Pancreas (tissue), 10 donors: ENCODE measurements at regions not wholly inside any gene's neighbourhood (a gene's known extent, or its start where the extent isn't known, plus 50 kb on each side); places are given as distances from the start of the nearest gene placed in this dataset.

Experiments used
- ATAC-seq, 4 donors: fragments of 200-7000 bp; cut with Tn5 transposase; one replicate each; pipeline versions ENCODE4 v1.8.0 to v1.9.1; 2020; ENCODE audit warnings: mild to moderate bottlenecking in 4 of 4, moderate library complexity in 4 of 4
- DNase-seq, 6 donors: peaks; one replicate each; pipeline ENCODE4 v3.0.0-alpha.2; 2020
- FAIRE-seq: peaks from 2 replicates; lab custom pipeline; 2012; peaks lifted over from hg19 to GRCh38; lab: Jason Lieb, UNC
- H3K27ac ChIP-seq, 4 donors: fragments of 200-600 bp; sonication (generic); 1 replicate in 3 of 4; 2 replicates in 1 of 4; pipeline versions ENCODE4 v1.5.0 to v1.8.0; 2020
- H3K27me3 ChIP-seq, 4 donors: fragments of 200-600 bp; one replicate each; pipeline ENCODE4 v1.8.0; 2021
- H3K36me3 ChIP-seq, 3 donors: fragments of 200-600 bp; sonication (generic) in 1 of 3; one replicate each; pipeline versions ENCODE4 v1.5.0 to v1.8.0; 2020 to 2021
- H3K4me1 ChIP-seq, 3 donors: fragments of 200-600 bp; one replicate each; pipeline ENCODE4 v1.8.0; 2021
- H3K4me3 ChIP-seq, 4 donors: fragments of 200-600 bp; sonication (generic) in 2 of 4; one replicate each; pipeline versions ENCODE4 v1.5.0 to v1.8.0; 2020 to 2021
- H3K9me3 ChIP-seq, 4 donors: fragments of 200-600 bp; one replicate each; pipeline ENCODE4 v1.8.0; 2021
- CTCF ChIP-seq, 4 donors: fragments of 200-600 bp; sonication (generic) in 3 of 4; IDR thresholded peaks; one replicate each; pipeline versions ENCODE4 v1.5.0 to v1.8.0; 2021; ENCODE audit warnings: antibody characterized with exemption in 4 of 4
- WGBS, 2 donors: extraction: QIAGEN DNeasy Blood & Tissue Kit; methylation state at CpG; one replicate each; pipeline ENCODE4 v1.1.7; 2013; 5-methylcytosine and 5-hydroxymethylcytosine counted together
- intact Hi-C, 3 donors: fragments of 100-400 bp; cut with DNase I; formaldehyde crosslinking; loops; one replicate each; pipeline versions ENCODE4 v1.11.1 to v1.14.2; 2022
- donor health status: healthy with polysubstance abuse.
- donor health status: DM: no; HTN: no; CAD: no; lungs with moderate emphysema.
- donor health status: DM: no; HTN: no; CAD: no.
- donor health status: control.
- donor health status: control.
- donor health status: Bipolar disorder and iron deficiency.
- donor health status: DM: yes; HTN: yes; CAD: no.
- donor health status: DM: no; HTN: no; CAD: no.
- donor health status: DM: no; HTN: no; CAD: no.
- donor health status: DM: yes; HTN: yes; CAD: no.

DNA sequence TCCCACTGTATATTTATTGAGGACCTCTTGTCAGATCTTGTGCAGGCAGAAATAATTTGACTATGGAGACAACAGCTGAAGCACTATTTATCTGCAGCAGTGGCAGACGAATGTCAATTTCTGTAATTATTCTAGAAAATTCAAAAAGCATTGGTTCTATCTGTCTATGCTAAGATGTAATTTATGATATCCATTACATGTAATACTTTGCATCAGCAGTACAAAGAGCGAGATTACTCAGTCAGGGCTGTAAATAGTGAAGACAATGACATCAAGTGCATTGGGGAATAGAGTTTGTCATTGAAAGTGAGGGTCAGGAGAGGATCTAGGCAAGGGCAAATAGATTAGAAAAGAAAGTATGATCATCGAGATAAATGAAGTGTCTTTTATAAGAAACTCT, 508.2 kb downstream of the ZWINT start:
- 60 to 71% methylated on average over 3 of the region's 3 CpGs for WGBS, 2 donors
- H3K4me1 ChIP-seq, result no peaks in the 10 kb centered on the region
- no peak for DNase-seq
- no peak overlapping the region for H3K27ac ChIP-seq
- ATAC-seq, result no peak
- no peaks in the 10 kb centered on the region for H3K36me3 ChIP-seq
- intact Hi-C loops, result no loop called here
- no peak overlapping the region for H3K4me3 ChIP-seq
- no peaks in the 10 kb centered on the region for H3K27me3 ChIP-seq
- no peak for TF ChIP-seq CTCF (IDR thresholded peaks at IDR 0.05)
- no peak for FAIRE-seq
- H3K9me3 ChIP-seq, result no peaks in the 10 kb centered on the region

GRCh38 chr10:55837273-55837672, 523.8 kb downstream of the ZWINT start:
- 77 to 85% methylated on average over 2 of the region's 2 CpGs for WGBS, 2 donors
- intact Hi-C loops, result no loop called here
- Histone ChIP-seq H3K9me3 (no peaks in the 10 kb centered on the region), H3K27me3 (no peaks in the 10 kb centered on the region), H3K27ac (no peak overlapping the region), H3K4me3 (no peak overlapping the region), H3K36me3 (no peaks in the 10 kb centered on the region), H3K4me1 (no peaks in the 10 kb centered on the region)
- ATAC-seq, result no peak
- no peak for DNase-seq
- TF ChIP-seq CTCF (IDR thresholded peaks at IDR 0.05), result no peak
- no peak for FAIRE-seq

DNA sequence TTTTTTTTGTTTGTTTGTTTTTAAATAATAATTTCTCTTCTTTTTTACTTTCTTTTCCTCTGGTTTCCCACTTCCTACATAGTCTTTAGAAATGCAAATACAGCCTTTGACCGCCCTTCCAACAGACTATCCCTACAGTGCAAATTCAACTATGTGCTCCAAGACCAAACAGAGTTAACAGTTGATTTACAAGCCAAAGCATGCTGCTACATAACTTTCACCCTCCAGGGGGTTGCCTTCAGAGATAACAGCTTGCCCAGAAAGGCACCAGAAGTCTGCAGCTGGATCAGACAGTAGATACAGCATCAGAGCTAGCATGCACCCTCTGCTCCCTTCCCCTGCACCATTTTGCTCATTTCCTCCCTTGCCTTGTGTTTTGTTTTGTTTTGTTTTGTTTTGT, 539.0 kb downstream of the ZWINT start:
- TF ChIP-seq CTCF (IDR thresholded peaks at IDR 0.05), result no peak
- no peaks in the 10 kb centered on the region for H3K9me3 ChIP-seq
- no peaks in the 10 kb centered on the region for H3K36me3 ChIP-seq
- no peaks in the 10 kb centered on the region for H3K27me3 ChIP-seq
- no peak overlapping the region for H3K4me3 ChIP-seq
- no peak for FAIRE-seq
- H3K27ac ChIP-seq, result no peak overlapping the region
- DNase-seq, result no peak
- intact Hi-C loops, result no loop called here
- WGBS, 2 donors, result 76 to 83% methylated on average over 1 of the region's 1 CpG
- no peaks in the 10 kb centered on the region for H3K4me1 ChIP-seq
- no peak for ATAC-seq

DNA sequence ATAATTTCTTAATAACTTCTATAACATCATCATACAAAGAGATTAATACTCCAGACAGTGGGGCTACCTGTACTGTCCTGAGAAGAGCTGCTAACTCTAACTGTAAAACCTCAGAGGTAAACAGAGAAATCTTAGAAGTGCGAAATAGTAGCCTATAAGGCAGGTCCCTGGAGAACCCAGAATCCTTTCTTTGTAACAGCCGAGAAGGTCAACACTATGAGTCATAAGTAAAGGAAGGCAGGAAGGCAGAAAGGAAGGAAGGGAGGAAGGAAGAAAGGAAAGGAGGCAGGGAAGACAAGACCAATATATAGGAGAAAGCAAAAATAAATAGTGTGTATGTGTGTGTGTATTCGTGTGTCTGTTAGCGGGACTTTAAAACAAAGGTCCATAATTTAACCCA, 540.6 kb downstream of the ZWINT start:
- DNase-seq (no peak), ATAC-seq (no peak), FAIRE-seq (no peak)
- H3K4me1 ChIP-seq, result no peaks in the 10 kb centered on the region
- 76 to 91% methylated on average over 4 of the region's 4 CpGs for WGBS, 2 donors
- intact Hi-C loops, result no loop called here
- no peak overlapping the region for H3K4me3 ChIP-seq
- no peak overlapping the region for H3K27ac ChIP-seq
- H3K36me3 ChIP-seq, result no peaks in the 10 kb centered on the region
- H3K9me3 ChIP-seq, result no peaks in the 10 kb centered on the region
- H3K27me3 ChIP-seq, result no peaks in the 10 kb centered on the region
- TF ChIP-seq CTCF (IDR thresholded peaks at IDR 0.05), result no peak

GRCh38 chr10:55820071-55820470, 541.0 kb downstream of the ZWINT start:
- intact Hi-C loops, result no loop called here
- Histone ChIP-seq H3K36me3 (no peaks in the 10 kb centered on the region), H3K27ac (no peak overlapping the region), H3K9me3 (no peaks in the 10 kb centered on the region), H3K27me3 (no peaks in the 10 kb centered on the region), H3K4me1 (no peaks in the 10 kb centered on the region), H3K4me3 (no peak overlapping the region)
- ATAC-seq (no peak), DNase-seq (no peak), FAIRE-seq (no peak)
- WGBS, 2 donors, result 75% methylated on average over 3 of the region's 3 CpGs
- TF ChIP-seq CTCF (IDR thresholded peaks at IDR 0.05), result no peak
